Neural progenitor cell (in vitro differentiated cells): ENCODE measurements at regions not wholly inside any gene's neighbourhood (a gene's known extent, or its start where the extent isn't known, plus 50 kb on each side); places are given as distances from the start of the nearest gene placed in this dataset.

ENCODE experiments used
- DNase-seq: peaks from one replicate; pipeline ENCODE4 v3.0.0-alpha.2; 2016; ENCODE audit warnings: low spot score
- H2AFZ ChIP-seq: fragments of 200-600 bp; sonication (generic); replicated peaks from 2 replicates; pipeline ENCODE4 v1.6.1; 2016; ENCODE audit warnings: antibody characterized with exemption
- H3F3A ChIP-seq: fragments of 200-600 bp; sonication (generic); 2 replicates; pipeline ENCODE4 v1.6.1; 2016; ENCODE audit warnings: antibody characterized with exemption, low read depth
- H3K27ac ChIP-seq: fragments of 200-600 bp; sonication (generic); 2 replicates; pipeline ENCODE4 v1.5.1; 2016; ENCODE audit warnings: mild to moderate bottlenecking
- H3K27me3 ChIP-seq: fragments of 200-600 bp; sonication (generic); 2 replicates; pipeline ENCODE4 v1.6.1; 2016; ENCODE audit warnings: mild to moderate bottlenecking, moderate library complexity
- H3K36me3 ChIP-seq: fragments of 200-600 bp; sonication (generic); 2 replicates; pipeline ENCODE4 v1.5.1; 2016
- H3K4me1 ChIP-seq: fragments of 200-600 bp; sonication (generic); 2 replicates; pipeline ENCODE4 v1.6.1; 2016; ENCODE audit warnings: mixed run types
- H3K4me2 ChIP-seq: fragments of 200-600 bp; sonication (generic); 2 replicates; pipeline ENCODE4 v1.6.1; 2016
- H3K4me3 ChIP-seq: fragments of 200-600 bp; sonication (generic); 2 replicates; pipeline ENCODE4 v1.5.1; 2016
- H3K79me2 ChIP-seq: fragments of 200-600 bp; sonication (generic); 2 replicates; pipeline ENCODE4 v1.6.1; 2016; ENCODE audit warnings: low read depth
- H3K9ac ChIP-seq: fragments of 200-600 bp; sonication (generic); 2 replicates; pipeline ENCODE4 v1.6.1; 2016
- H3K9me3 ChIP-seq: fragments of 200-600 bp; sonication (generic); 2 replicates; pipeline ENCODE4 v1.5.1; 2016; ENCODE audit warnings: low read depth
- H4K20me1 ChIP-seq: fragments of 200-600 bp; sonication (generic); 2 replicates; pipeline ENCODE4 v1.6.1; 2016; ENCODE audit warnings: low read depth
- H3K27ac Mint-ChIP-seq: 3 replicates; pipeline ENCODE4 v1.8.0; 2021; ENCODE audit warnings: mixed read lengths
- H3K27me3 Mint-ChIP-seq: 2 replicates; pipeline ENCODE4 v1.8.0; 2022; ENCODE audit warnings: low read depth, mild to moderate bottlenecking, inconsistent platforms, moderate library complexity, mixed read lengths; ENCODE audit not compliant: insufficient read depth
- H3K36me3 Mint-ChIP-seq: 3 replicates; pipeline ENCODE4 v1.8.0; 2021; ENCODE audit warnings: mixed read lengths
- H3K4me1 Mint-ChIP-seq: 3 replicates; pipeline ENCODE4 v1.8.0; 2021; ENCODE audit warnings: mixed read lengths
- H3K4me3 Mint-ChIP-seq: 3 replicates; pipeline ENCODE4 v1.8.0; 2021; ENCODE audit warnings: mild to moderate bottlenecking, moderate library complexity, mixed read lengths
- H3K9me3 Mint-ChIP-seq: 3 replicates; pipeline ENCODE4 v1.8.0; 2020; ENCODE audit warnings: mixed read lengths
- EZH2 ChIP-seq: fragments of 200-600 bp; sonication (generic); IDR thresholded peaks from 2 replicates; pipeline ENCODE4 v1.6.1; 2017; ENCODE audit warnings: antibody characterized with exemption, mild to moderate bottlenecking, moderate library complexity
- EZH2phosphoT487 ChIP-seq: fragments of 200-600 bp; sonication (generic); IDR thresholded peaks from 2 replicates; pipeline ENCODE4 v1.6.1; 2017; ENCODE audit warnings: antibody characterized with exemption
- TF ChIP-seq, protein P1 (sequence below): fragments of 200-600 bp; sonication (generic); IDR thresholded peaks from 2 replicates; pipeline ENCODE4 v1.5.1; 2017; ENCODE audit warnings: antibody characterized with exemption, mild to moderate bottlenecking

DNA sequence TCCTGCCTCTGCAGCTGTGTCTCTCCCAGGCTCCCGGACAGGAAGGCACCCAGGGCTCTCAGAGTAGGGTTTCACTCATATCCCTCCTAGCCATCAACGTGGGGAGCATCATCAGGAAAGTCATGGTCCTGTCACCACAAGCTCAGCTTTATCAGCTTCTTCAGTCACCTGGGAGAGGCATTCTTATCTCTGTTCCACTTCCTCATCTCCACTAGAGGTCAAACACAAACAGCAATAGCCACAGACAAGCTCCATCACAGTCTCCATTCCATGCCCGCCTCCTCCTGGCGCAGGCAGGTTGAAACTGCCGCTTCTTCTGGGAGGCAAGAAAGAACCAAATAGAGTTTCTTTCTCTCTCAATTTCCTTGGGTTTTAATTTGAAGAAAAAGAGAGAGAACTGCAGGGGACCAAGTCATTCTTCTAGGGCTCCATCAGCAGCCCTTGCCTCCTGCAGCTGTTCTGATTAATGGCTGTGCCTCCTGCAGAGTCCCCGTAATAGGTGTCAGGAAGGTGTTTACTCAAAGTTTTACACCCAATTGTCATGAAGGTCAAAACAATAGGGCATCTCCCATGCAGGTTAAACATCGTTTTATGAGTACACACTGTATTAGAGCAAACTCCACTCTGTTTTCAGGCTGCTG is 377.9 kb downstream of the TMEM182 start:
- DNase-seq: no peak
- Histone ChIP-seq H3K27ac (peak overlapping the region; percentile 53), H3K4me1 (peaks cover 26% of the 10 kb centered on the region), H3K4me3 (no peak overlapping the region), H3K36me3 (no peaks in the 10 kb centered on the region), H2AFZ (no peak overlapping the region), H3F3A (peaks cover 29% of the 10 kb centered on the region), H3K9me3 (no peaks in the 10 kb centered on the region), H3K79me2 (no peaks in the 10 kb centered on the region), H3K9ac (no peak overlapping the region), H3K4me2 (peak overlapping the region; percentile 55), H3K27me3 (no peaks in the 10 kb centered on the region), H4K20me1 (no peaks in the 10 kb centered on the region)
- TF ChIP-seq EZH2: no peak
- TF ChIP-seq EZH2phosphoT487: no peak
- TF ChIP-seq, protein P1, sequence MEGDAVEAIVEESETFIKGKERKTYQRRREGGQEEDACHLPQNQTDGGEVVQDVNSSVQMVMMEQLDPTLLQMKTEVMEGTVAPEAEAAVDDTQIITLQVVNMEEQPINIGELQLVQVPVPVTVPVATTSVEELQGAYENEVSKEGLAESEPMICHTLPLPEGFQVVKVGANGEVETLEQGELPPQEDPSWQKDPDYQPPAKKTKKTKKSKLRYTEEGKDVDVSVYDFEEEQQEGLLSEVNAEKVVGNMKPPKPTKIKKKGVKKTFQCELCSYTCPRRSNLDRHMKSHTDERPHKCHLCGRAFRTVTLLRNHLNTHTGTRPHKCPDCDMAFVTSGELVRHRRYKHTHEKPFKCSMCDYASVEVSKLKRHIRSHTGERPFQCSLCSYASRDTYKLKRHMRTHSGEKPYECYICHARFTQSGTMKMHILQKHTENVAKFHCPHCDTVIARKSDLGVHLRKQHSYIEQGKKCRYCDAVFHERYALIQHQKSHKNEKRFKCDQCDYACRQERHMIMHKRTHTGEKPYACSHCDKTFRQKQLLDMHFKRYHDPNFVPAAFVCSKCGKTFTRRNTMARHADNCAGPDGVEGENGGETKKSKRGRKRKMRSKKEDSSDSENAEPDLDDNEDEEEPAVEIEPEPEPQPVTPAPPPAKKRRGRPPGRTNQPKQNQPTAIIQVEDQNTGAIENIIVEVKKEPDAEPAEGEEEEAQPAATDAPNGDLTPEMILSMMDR: no peak
- no peak overlapping the region for H3K27ac Mint-ChIP-seq
- H3K36me3 Mint-ChIP-seq: peaks cover 3% of the 10 kb centered on the region
- H3K27me3 Mint-ChIP-seq: no peaks in the 10 kb centered on the region
- H3K9me3 Mint-ChIP-seq: peaks cover 6% of the 10 kb centered on the region
- peaks cover 8% of the 10 kb centered on the region for H3K4me1 Mint-ChIP-seq
- H3K4me3 Mint-ChIP-seq: no peak overlapping the region

DNA sequence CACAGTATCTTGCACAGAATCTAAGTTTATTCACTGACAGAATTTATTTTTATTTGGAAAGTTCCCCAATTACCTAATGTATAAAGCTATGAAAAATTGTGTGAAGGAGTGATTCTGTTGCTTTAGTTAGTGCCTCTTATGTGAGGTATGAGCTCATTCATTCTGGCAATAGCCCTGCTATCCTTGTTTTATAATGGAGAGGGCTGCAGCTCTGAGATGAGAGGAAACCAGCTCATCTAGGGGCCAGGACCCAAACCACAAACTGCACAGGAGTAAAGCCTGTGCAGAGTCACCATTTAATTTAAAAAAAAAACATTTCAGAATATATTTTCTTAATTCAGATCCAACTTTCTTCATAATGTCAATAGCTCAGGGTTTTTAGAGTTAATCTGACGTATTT is 383.0 kb downstream of the TMEM182 start:
- no peak for TF ChIP-seq EZH2phosphoT487
- TF ChIP-seq, protein P1: no peak
- TF ChIP-seq EZH2: no peak
- Mint-ChIP-seq H3K27me3 (no peaks in the 10 kb centered on the region), H3K9me3 (no peaks in the 10 kb centered on the region), H3K4me1 (peaks cover 5% of the 10 kb centered on the region), H3K4me3 (no peak overlapping the region), H3K36me3 (no peaks in the 10 kb centered on the region), H3K27ac (no peak overlapping the region)
- no peak overlapping the region for H3K9ac ChIP-seq
- no peak overlapping the region for H3K4me2 ChIP-seq
- no peaks in the 10 kb centered on the region for H4K20me1 ChIP-seq
- no peaks in the 10 kb centered on the region for H3K79me2 ChIP-seq
- no peak for DNase-seq
- H3K27me3 ChIP-seq: no peaks in the 10 kb centered on the region
- no peaks in the 10 kb centered on the region for H3K36me3 ChIP-seq
- H3K9me3 ChIP-seq: no peaks in the 10 kb centered on the region
- no peak overlapping the region for H2AFZ ChIP-seq
- peaks cover 9% of the 10 kb centered on the region for H3F3A ChIP-seq
- no peak overlapping the region for H3K27ac ChIP-seq
- no peak overlapping the region for H3K4me3 ChIP-seq
- peaks cover 10% of the 10 kb centered on the region for H3K4me1 ChIP-seq

DNA sequence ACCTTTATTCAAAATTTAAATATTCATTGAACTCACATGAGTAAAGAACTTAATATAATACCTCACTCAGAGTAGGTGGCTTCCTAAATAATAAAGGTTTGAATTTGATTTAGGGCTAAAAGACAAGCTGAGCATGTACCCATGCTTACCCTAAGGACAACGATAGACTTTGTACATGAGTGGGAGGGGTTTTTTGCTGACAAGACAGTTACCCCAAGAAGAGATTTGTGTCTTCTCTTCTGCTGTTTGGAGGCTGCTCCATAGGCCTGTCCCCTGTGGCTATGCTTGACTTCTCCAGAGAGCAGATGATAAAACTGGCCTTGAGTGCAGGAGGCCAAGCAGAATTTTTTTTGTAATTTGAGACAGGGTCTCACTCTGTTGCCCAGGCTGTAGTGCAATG is 383.9 kb downstream of the TMEM182 start:
- H3K27me3 ChIP-seq: no peaks in the 10 kb centered on the region

More for the DNA sequence above, 383.9 kb downstream of the TMEM182 start:
- Histone ChIP-seq H3K9ac (no peak overlapping the region), H3K79me2 (no peaks in the 10 kb centered on the region), H2AFZ (no peak overlapping the region), H3K4me3 (no peak overlapping the region), H3K36me3 (no peaks in the 10 kb centered on the region), H3K4me1 (peaks cover under 1% of the 10 kb centered on the region), H3K9me3 (no peaks in the 10 kb centered on the region), H3F3A (peaks cover under 1% of the 10 kb centered on the region), H4K20me1 (no peaks in the 10 kb centered on the region), H3K27ac (no peak overlapping the region), H3K4me2 (no peak overlapping the region)
- Mint-ChIP-seq H3K27ac (no peak overlapping the region), H3K9me3 (peaks cover under 1% of the 10 kb centered on the region), H3K4me3 (no peak overlapping the region), H3K36me3 (no peaks in the 10 kb centered on the region), H3K4me1 (peaks cover 5% of the 10 kb centered on the region), H3K27me3 (no peaks in the 10 kb centered on the region)
- no peak for DNase-seq
- TF ChIP-seq, protein P1: no peak
- TF ChIP-seq EZH2phosphoT487 (no peak), EZH2 (no peak)
